Panc1 (cell line): ENCODE measurements at regions not wholly inside any gene's neighbourhood (a gene's known extent, or its start where the extent isn't known, plus 50 kb on each side); places are given as distances from the start of the nearest gene placed in this dataset.

Source experiments
- ATAC-seq: fragments of 200-7000 bp; cut with Tn5 transposase; 2 replicates; pipeline ENCODE4 v1.9.1; 2020; ENCODE audit warnings: mild to moderate bottlenecking, moderate library complexity
- BruUV-seq: library from RNA; stranded (reverse); fragments of 400-500 nt; replicated peaks from 2 replicates; lab custom pipeline; 2021; lab: Mats Ljungman, UMichigan
- CTCF ChIA-PET: fragments of 300-600 bp; sonication (Branson Sonifier 250); formaldehyde crosslinking; loops from one replicate; lab custom pipeline; 2022; ENCODE audit warnings: antibody characterized with exemption; lab: Charles Lee
- POLR2A ChIA-PET: fragments of 300-600 bp; sonication (Branson Sonifier 250); formaldehyde crosslinking; loops from one replicate; lab custom pipeline; 2022; ENCODE audit warnings: antibody characterized with exemption; lab: Charles Lee
- DNase-seq: peaks from one replicate; pipeline ENCODE4 v3.0.0-alpha.2; 2010; ENCODE audit warnings: low read depth, low spot score
- H3K27ac ChIP-seq: 2 replicates; pipeline ENCODE4 v1.5.1; 2011; ENCODE audit warnings: mild to moderate bottlenecking, low read length, inconsistent platforms
- H3K27me3 ChIP-seq: fragments of 200-500 bp; sonication (Bioruptor generic); 2 replicates; pipeline ENCODE4 v1.6.0; 2014; ENCODE audit warnings: low read length, inconsistent platforms; ENCODE audit not compliant: control insufficient read depth, insufficient read depth
- H3K36me3 ChIP-seq: fragments of 200-500 bp; sonication (Bioruptor generic); 2 replicates; pipeline ENCODE4 v1.5.1; 2014; ENCODE audit warnings: inconsistent platforms, mild to moderate bottlenecking, low read length, moderate library complexity; ENCODE audit not compliant: control insufficient read depth, insufficient read depth
- H3K4me1 ChIP-seq: 2 replicates; pipeline ENCODE4 v1.5.1; 2011; ENCODE audit warnings: inconsistent platforms, mild to moderate bottlenecking, low read length, moderate library complexity; ENCODE audit not compliant: control insufficient read depth, insufficient read depth
- H3K4me3 ChIP-seq, 2 experiments: 2 replicates each; pipeline ENCODE4 v1.5.1; 2011 to 2012; ENCODE audit warnings: low read depth in 2 of 2, low read length in 2 of 2, mild to moderate bottlenecking in 2 of 2, inconsistent platforms in 1 of 2, moderate library complexity in 1 of 2
- H3K9me3 ChIP-seq: fragments of 200-500 bp; sonication (Bioruptor generic); 2 replicates; pipeline ENCODE4 v1.5.1; 2014; ENCODE audit warnings: low read depth, mild to moderate bottlenecking, inconsistent platforms, low read length, moderate library complexity; ENCODE audit not compliant: control insufficient read depth, insufficient read depth
- CTCF ChIP-seq: fragments of 450-650 bp; IDR thresholded peaks from 2 replicates; pipeline ENCODE4 v1.5.1; 2017; ENCODE audit warnings: mild to moderate bottlenecking
- POLR2AphosphoS5 ChIP-seq: IDR thresholded peaks from 2 replicates; pipeline ENCODE4 v1.6.1; 2012; ENCODE audit warnings: mild to moderate bottlenecking, low read depth, low read length, moderate library complexity
- SIN3A ChIP-seq: IDR thresholded peaks from 2 replicates; pipeline ENCODE4 v1.6.1; 2012; ENCODE audit warnings: low read depth, mild to moderate bottlenecking, low read length, moderate library complexity, borderline replicate concordance; ENCODE audit not compliant: insufficient read depth
- TCF7L2 ChIP-seq: IDR thresholded peaks from 2 replicates; pipeline ENCODE4 v1.6.1; 2011; ENCODE audit warnings: mild to moderate bottlenecking, low read depth, low read length, inconsistent platforms
- in situ Hi-C: cut with HindIII; loops from 2 replicates; pipeline ENCODE4 v1.10.0; 2016; ENCODE audit warnings: low sequenced_read_pairs, low pct_unique_long_range_greater_than_20kb
- intact Hi-C: fragments of 100-400 bp; cut with micrococcal nuclease; formaldehyde crosslinking; loops from one replicate; pipeline ENCODE4 v1.10.0; 2022; ENCODE audit not compliant: unreplicated experiment
- TF ChIP-seq, protein P1 (sequence below), 2 experiments: IDR thresholded peaks; 2 replicates each; pipeline ENCODE4 v1.6.1; 2011 to 2012; ENCODE audit warnings: low read depth in 2 of 2, control low read depth in 1 of 2, low read length in 1 of 2, mild to moderate bottlenecking in 1 of 2, moderate library complexity in 1 of 2; ENCODE audit not compliant: insufficient read depth in 1 of 2

GRCh38 chr2:236959876-236960275 lies 125.8 kb upstream of the COPS8 start:
- in situ Hi-C loops, result no loop called here
- POLR2A ChIA-PET, result no interaction called here
- intact Hi-C loops, result no loop called here
- DNase-seq (no peak), ATAC-seq (no peak)
- Histone ChIP-seq H3K4me1 (no peaks in the 10 kb centered on the region), H3K27ac (no peak overlapping the region), H3K36me3 (no peaks in the 10 kb centered on the region), H3K4me3 (no peak overlapping the region), H3K27me3 (peaks cover 6% of the 10 kb centered on the region), H3K9me3 (no peaks in the 10 kb centered on the region)
- TF ChIP-seq, protein P1, sequence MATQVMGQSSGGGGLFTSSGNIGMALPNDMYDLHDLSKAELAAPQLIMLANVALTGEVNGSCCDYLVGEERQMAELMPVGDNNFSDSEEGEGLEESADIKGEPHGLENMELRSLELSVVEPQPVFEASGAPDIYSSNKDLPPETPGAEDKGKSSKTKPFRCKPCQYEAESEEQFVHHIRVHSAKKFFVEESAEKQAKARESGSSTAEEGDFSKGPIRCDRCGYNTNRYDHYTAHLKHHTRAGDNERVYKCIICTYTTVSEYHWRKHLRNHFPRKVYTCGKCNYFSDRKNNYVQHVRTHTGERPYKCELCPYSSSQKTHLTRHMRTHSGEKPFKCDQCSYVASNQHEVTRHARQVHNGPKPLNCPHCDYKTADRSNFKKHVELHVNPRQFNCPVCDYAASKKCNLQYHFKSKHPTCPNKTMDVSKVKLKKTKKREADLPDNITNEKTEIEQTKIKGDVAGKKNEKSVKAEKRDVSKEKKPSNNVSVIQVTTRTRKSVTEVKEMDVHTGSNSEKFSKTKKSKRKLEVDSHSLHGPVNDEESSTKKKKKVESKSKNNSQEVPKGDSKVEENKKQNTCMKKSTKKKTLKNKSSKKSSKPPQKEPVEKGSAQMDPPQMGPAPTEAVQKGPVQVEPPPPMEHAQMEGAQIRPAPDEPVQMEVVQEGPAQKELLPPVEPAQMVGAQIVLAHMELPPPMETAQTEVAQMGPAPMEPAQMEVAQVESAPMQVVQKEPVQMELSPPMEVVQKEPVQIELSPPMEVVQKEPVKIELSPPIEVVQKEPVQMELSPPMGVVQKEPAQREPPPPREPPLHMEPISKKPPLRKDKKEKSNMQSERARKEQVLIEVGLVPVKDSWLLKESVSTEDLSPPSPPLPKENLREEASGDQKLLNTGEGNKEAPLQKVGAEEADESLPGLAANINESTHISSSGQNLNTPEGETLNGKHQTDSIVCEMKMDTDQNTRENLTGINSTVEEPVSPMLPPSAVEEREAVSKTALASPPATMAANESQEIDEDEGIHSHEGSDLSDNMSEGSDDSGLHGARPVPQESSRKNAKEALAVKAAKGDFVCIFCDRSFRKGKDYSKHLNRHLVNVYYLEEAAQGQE (IDR thresholded peaks at IDR 0.05; ENCODE audit: insufficient read depth in 1 of 2, low read depth in 2 of 2, low read length in 1 of 2), result no peak
- no TSS peak for BruUV-seq
- CTCF ChIA-PET, result no interaction called here

DNA sequence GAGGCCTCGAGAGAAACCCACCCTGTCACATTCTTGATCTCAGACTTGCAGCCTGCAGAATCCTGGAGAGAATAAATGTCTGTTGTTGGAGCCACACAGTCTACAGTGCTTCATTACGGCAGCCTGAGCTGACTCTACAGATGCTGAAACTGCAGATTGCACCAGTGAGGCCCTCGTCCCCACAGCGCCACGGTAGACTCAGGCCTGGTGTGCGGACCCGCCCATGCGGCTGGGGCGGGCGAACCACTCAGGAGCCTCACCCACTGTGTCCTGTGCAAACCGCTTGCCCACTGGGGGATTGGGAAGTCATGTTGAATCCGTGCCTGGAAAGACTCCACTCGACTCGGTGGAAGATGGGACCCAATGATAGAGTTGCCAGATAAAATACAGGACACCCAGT lies 125.2 kb upstream of the COPS8 start:
- Histone ChIP-seq H3K4me3 (no peak overlapping the region), H3K27ac (no peak overlapping the region), H3K27me3 (peaks cover 6% of the 10 kb centered on the region), H3K36me3 (no peaks in the 10 kb centered on the region), H3K9me3 (no peaks in the 10 kb centered on the region), H3K4me1 (no peaks in the 10 kb centered on the region)
- no peak for ATAC-seq
- no TSS peak for BruUV-seq
- ChIA-PET POLR2A (no interaction called here), CTCF (no interaction called here)
- in situ Hi-C loops, result no loop called here
- intact Hi-C loops, result no loop called here
- no peak for DNase-seq
- no peak for TF ChIP-seq SIN3A

- Histone ChIP-seq H3K27ac (no peak overlapping the region), H3K36me3 (no peaks in the 10 kb centered on the region), H3K4me3 (no peak overlapping the region), H3K9me3 (no peaks in the 10 kb centered on the region), H3K27me3 (peaks cover under 1% of the 10 kb centered on the region; the same call in 1 of the 2 replicates), H3K4me1 (no peaks in the 10 kb centered on the region)
- BruUV-seq, result no TSS peak
- POLR2A ChIA-PET, result no interaction called here
- TF ChIP-seq TCF7L2 (no peak), SIN3A (no peak), POLR2AphosphoS5 (no peak), CTCF (no peak)
- TF ChIP-seq, protein P1 (IDR thresholded peaks at IDR 0.05; ENCODE audit: insufficient read depth in 1 of 2, low read depth in 2 of 2, low read length in 1 of 2), result no peak
- DNase-seq (no peak), ATAC-seq (no peak)
- CTCF ChIA-PET, result no interaction called here
- intact Hi-C loops, result no loop called here
- in situ Hi-C loops, result no loop called here
These were observed 122.9 kb upstream of the COPS8 start for GRCh38 chr2:236962816-236963215.
